T-cell (primary cell): ENCODE measurements at regions not wholly inside any gene's neighbourhood (a gene's known extent, or its start where the extent isn't known, plus 50 kb on each side); places are given as distances from the start of the nearest gene placed in this dataset.

Experiments used
- ATAC-seq, 4 experiments: fragments of 200-7000 bp in 3 of 4; fragments of 150-1000 bp in 1 of 4; cut with Tn5 transposase; replicated peaks in 1 of 4; 1 replicate in 3 of 4; 2 replicates in 1 of 4; pipeline ENCODE4 v1.10.0; 2021; ENCODE audit warnings: moderate library complexity in 3 of 4, mild to moderate bottlenecking in 2 of 4, moderate number of reproducible peaks in 1 of 4
- CTCF ChIA-PET, 2 donors: fragments of 300-600 bp; sonication (Branson Sonifier 250); formaldehyde crosslinking; loops; one replicate each; lab custom pipeline; 2022; ENCODE audit warnings: antibody characterized with exemption in 2 of 2; lab: Charles Lee
- POLR2A ChIA-PET, 2 donors: fragments of 300-600 bp; sonication (Branson Sonifier 250); formaldehyde crosslinking; loops; one replicate each; lab custom pipeline; 2022; ENCODE audit warnings: antibody characterized with exemption in 2 of 2; lab: Charles Lee
- DNase-seq, 35 experiments: peaks; one replicate each; pipeline versions ENCODE4 v3.0.0 to v3.0.0-alpha.2; 2013 to 2023
- H3K27ac ChIP-seq: one replicate; pipeline ENCODE4 v1.5.1; 2013; ENCODE audit warnings: low read length
- H3K27me3 ChIP-seq, 2 experiments: replicated peaks in 1 of 2; 1 replicate in 1 of 2; 2 replicates in 1 of 2; pipeline versions ENCODE4 v1.6.1 to v1.7.0; 2013; ENCODE audit warnings: low read length in 1 of 2, mixed read lengths in 1 of 2; ENCODE audit not compliant: control insufficient read depth in 2 of 2, insufficient read depth in 2 of 2; ENCODE audit errors: extremely low read depth in 1 of 2
- H3K36me3 ChIP-seq, 2 donors: 1 replicate in 1 of 2; 2 replicates in 1 of 2; pipeline versions ENCODE4 v1.6.1 to v1.7.0; 2013; ENCODE audit warnings: low read length in 1 of 2; ENCODE audit not compliant: control insufficient read depth in 2 of 2, insufficient read depth in 1 of 2; ENCODE audit errors: extremely low read depth in 1 of 2
- H3K4me1 ChIP-seq, 2 experiments: 1 replicate in 1 of 2; 2 replicates in 1 of 2; pipeline versions ENCODE4 v1.6.1 to v1.7.0; 2013; ENCODE audit warnings: low read length in 2 of 2, mixed read lengths in 1 of 2; ENCODE audit not compliant: insufficient read depth in 2 of 2, control insufficient read depth in 1 of 2; ENCODE audit errors: extremely low read depth in 1 of 2
- H3K4me3 ChIP-seq, 2 donors: 1 replicate in 1 of 2; 2 replicates in 1 of 2; pipeline versions ENCODE4 v1.5.1 to v1.7.0; 2013; ENCODE audit warnings: mild to moderate bottlenecking in 2 of 2, low read length in 1 of 2, moderate library complexity in 1 of 2; ENCODE audit not compliant: control insufficient read depth in 1 of 2; ENCODE audit errors: extremely low read depth in 1 of 2
- H3K9me3 ChIP-seq: 2 replicates; pipeline ENCODE4 v1.7.0; 2013
- H3K27ac Mint-ChIP-seq, 2 donors: one replicate each; pipeline ENCODE4 v1.8.0; 2020 to 2021; ENCODE audit warnings: mild to moderate bottlenecking in 2 of 2, mixed read lengths in 2 of 2
- H3K27me3 Mint-ChIP-seq, 2 donors: one replicate each; pipeline ENCODE4 v1.8.0; 2021 to 2022; ENCODE audit warnings: mixed read lengths in 2 of 2
- H3K36me3 Mint-ChIP-seq: one replicate; pipeline ENCODE4 v1.8.0; 2021; ENCODE audit warnings: mixed read lengths
- H3K4me1 Mint-ChIP-seq, 3 donors: one replicate each; pipeline ENCODE4 v1.8.0; 2020 to 2022; ENCODE audit warnings: mixed read lengths in 3 of 3, mild to moderate bottlenecking in 1 of 3
- H3K4me3 Mint-ChIP-seq, 3 donors: one replicate each; pipeline ENCODE4 v1.8.0; 2020 to 2022; ENCODE audit warnings: mild to moderate bottlenecking in 3 of 3, mixed read lengths in 3 of 3, moderate library complexity in 3 of 3
- H3K9me3 Mint-ChIP-seq, 3 donors: one replicate each; pipeline ENCODE4 v1.8.0; 2020 to 2022; ENCODE audit warnings: mixed read lengths in 3 of 3
- WGBS: methylation state at CpG from one replicate; pipeline ENCODE4 v1.1.5; 2013; ENCODE audit warnings: missing lambda C conversion rate; ENCODE audit not compliant: insufficient coverage; 5-methylcytosine and 5-hydroxymethylcytosine counted together

- Histone ChIP-seq H3K27me3 (no peaks in the 10 kb centered on the region), H3K4me3 (no peak overlapping the region), H3K36me3 (no peaks in the 10 kb centered on the region), H3K4me1 (no peaks in the 10 kb centered on the region), H3K27ac (no peak overlapping the region), H3K9me3 (no peaks in the 10 kb centered on the region)
- Mint-ChIP-seq H3K27ac (no peak overlapping the region), H3K27me3 (no peaks in the 10 kb centered on the region), H3K36me3 (no peaks in the 10 kb centered on the region), H3K4me3 (no peak overlapping the region), H3K4me1 (no peaks in the 10 kb centered on the region), H3K9me3 (peaks cover 4 to 8% (median 5%) of the 10 kb centered on the region in 3 donors)
- ChIA-PET POLR2A (no interaction called here), CTCF (interaction anchor here in 1 of 2 donors (0.7 kb wide), 1 partner anchor 873 kb away, joined by 6 read pairs; no protein-coding TSS in a partner anchor)
- DNase-seq (no peak), ATAC-seq (no peak)
- no CpG with 5 or more reads among the region's 2 CpGs for WGBS
These were observed 316.3 kb downstream of the SLC6A15 start for GRCh38 chr12:84596266-84596665.

GRCh38 chr12:84594157-84594556 lies 318.4 kb downstream of the SLC6A15 start:
- no peak overlapping the region for H3K4me3 Mint-ChIP-seq
- Histone ChIP-seq H3K27ac (no peak overlapping the region), H3K4me3 (no peak overlapping the region), H3K4me1 (no peaks in the 10 kb centered on the region), H3K27me3 (no peaks in the 10 kb centered on the region), H3K9me3 (no peaks in the 10 kb centered on the region), H3K36me3 (no peaks in the 10 kb centered on the region)
- DNase-seq (no peak), ATAC-seq (no peak)
- no peaks in the 10 kb centered on the region for H3K36me3 Mint-ChIP-seq
- ChIA-PET POLR2A (no interaction called here), CTCF (no interaction called here)
- peaks cover 5 to 8% (median 7%) of the 10 kb centered on the region in 3 donors for H3K9me3 Mint-ChIP-seq
- no peaks in the 10 kb centered on the region for H3K27me3 Mint-ChIP-seq
- no peak overlapping the region for H3K27ac Mint-ChIP-seq
- no peaks in the 10 kb centered on the region for H3K4me1 Mint-ChIP-seq
- 75% methylated on average over 2 of the region's 6 CpGs for WGBS

- H3K4me3 ChIP-seq = no peak overlapping the region
- Mint-ChIP-seq H3K27me3 (no peaks in the 10 kb centered on the region), H3K4me1 (no peaks in the 10 kb centered on the region), H3K36me3 (no peaks in the 10 kb centered on the region), H3K9me3 (peaks cover 0 to 5% (median 3%) of the 10 kb centered on the region in 3 donors), H3K4me3 (no peak overlapping the region), H3K27ac (no peak overlapping the region)
- DNase-seq (no peak), ATAC-seq (no peak)
- no peaks in the 10 kb centered on the region for H3K36me3 ChIP-seq
- H3K9me3 ChIP-seq = no peaks in the 10 kb centered on the region
- H3K4me1 ChIP-seq = no peaks in the 10 kb centered on the region
- WGBS = 100% methylated on average over 1 of the region's 5 CpGs
- H3K27ac ChIP-seq = no peak overlapping the region
- H3K27me3 ChIP-seq = no peaks in the 10 kb centered on the region
- POLR2A ChIA-PET = no interaction called here
- CTCF ChIA-PET = no interaction called here
These were observed 326.7 kb downstream of the SLC6A15 start for GRCh38 chr12:84585776-84586395.

GRCh38 chr12:84572196-84572595 lies 340.4 kb downstream of the SLC6A15 start:
- ChIA-PET POLR2A (no interaction called here), CTCF (no interaction called here)
- Mint-ChIP-seq H3K36me3 (no peaks in the 10 kb centered on the region), H3K27ac (no peak overlapping the region), H3K4me1 (no peaks in the 10 kb centered on the region), H3K9me3 (peaks cover 11 to 24% (median 12%) of the 10 kb centered on the region in 3 donors), H3K4me3 (no peak overlapping the region), H3K27me3 (no peaks in the 10 kb centered on the region)
- H3K4me3 ChIP-seq = no peak overlapping the region
- ATAC-seq (no peak), DNase-seq (no peak)
- no CpG with 5 or more reads among the region's 3 CpGs for WGBS
- no peaks in the 10 kb centered on the region for H3K9me3 ChIP-seq
- no peaks in the 10 kb centered on the region for H3K36me3 ChIP-seq
- no peak overlapping the region for H3K27ac ChIP-seq
- no peaks in the 10 kb centered on the region for H3K27me3 ChIP-seq
- H3K4me1 ChIP-seq = no peaks in the 10 kb centered on the region

- no peaks in the 10 kb centered on the region for H3K36me3 Mint-ChIP-seq
- no CpG with 5 or more reads among the region's 3 CpGs for WGBS
- no peaks in the 10 kb centered on the region for H3K9me3 ChIP-seq
These were observed 350.3 kb downstream of the SLC6A15 start for GRCh38 chr12:84562331-84562730.

GRCh38 chr12:84561351-84561750 lies 351.2 kb downstream of the SLC6A15 start:
- H3K4me3 Mint-ChIP-seq = no peak overlapping the region
- ATAC-seq (no peak), DNase-seq (no peak)
- CTCF ChIA-PET = no interaction called here
- H3K27ac ChIP-seq = no peak overlapping the region
- peaks cover under 1 to 6% (median 4%) of the 10 kb centered on the region in 3 donors for H3K9me3 Mint-ChIP-seq
- no CpG with 5 or more reads among the region's 1 CpG for WGBS
- H3K4me1 ChIP-seq = no peaks in the 10 kb centered on the region
- H3K4me3 ChIP-seq = no peak overlapping the region
- H3K4me1 Mint-ChIP-seq = no peaks in the 10 kb centered on the region
- no peaks in the 10 kb centered on the region for H3K9me3 ChIP-seq
- H3K27me3 ChIP-seq = no peaks in the 10 kb centered on the region
- H3K36me3 ChIP-seq = no peaks in the 10 kb centered on the region
- no peaks in the 10 kb centered on the region for H3K27me3 Mint-ChIP-seq
- no peaks in the 10 kb centered on the region for H3K36me3 Mint-ChIP-seq
- no peak overlapping the region for H3K27ac Mint-ChIP-seq
- POLR2A ChIA-PET = no interaction called here

More at GRCh38 chr12:84562331-84562730, 350.3 kb downstream of the SLC6A15 start:
- Mint-ChIP-seq H3K27me3 (no peaks in the 10 kb centered on the region), H3K27ac (no peak overlapping the region), H3K9me3 (peaks cover 4 to 12% (median 8%) of the 10 kb centered on the region in 3 donors), H3K4me1 (no peaks in the 10 kb centered on the region), H3K4me3 (no peak overlapping the region)
- no peaks in the 10 kb centered on the region for H3K27me3 ChIP-seq
- no peaks in the 10 kb centered on the region for H3K4me1 ChIP-seq
- H3K27ac ChIP-seq = no peak overlapping the region
- ChIA-PET POLR2A (no interaction called here), CTCF (no interaction called here)
- H3K36me3 ChIP-seq = no peaks in the 10 kb centered on the region
- DNase-seq (no peak), ATAC-seq (no peak)
- no peak overlapping the region for H3K4me3 ChIP-seq
